HG03066 (cell line): ENCODE measurements at regions not wholly inside any gene's neighbourhood (a gene's known extent, or its start where the extent isn't known, plus 50 kb on each side); places are given as distances from the start of the nearest gene placed in this dataset.
"Not testable (repeated sequence)": the region's sequence is repeated elsewhere in the genome, so short reads cannot be mapped to it uniquely, and the experiment has no call there.

Source experiments
- ATAC-seq: cut with Tn5 transposase; IDR thresholded peaks from one replicate; pipeline ENCODE4 v1.9.1; 2021; ENCODE audit warnings: low read depth; ENCODE audit not compliant: unreplicated experiment

GRCh38 chr13:83731113-83731512 lies 151.2 kb downstream of the SLITRK1 start:
- no peak for ATAC-seq

GRCh38 chr13:83730674-83731073 lies 151.6 kb downstream of the SLITRK1 start:
- no peak for ATAC-seq

- ATAC-seq, result no peak
Observed at GRCh38 chr13:83722443-83722842, 159.8 kb downstream of the SLITRK1 start.

- ATAC-seq, result no peak
Observed at GRCh38 chr13:83716121-83716520, 166.2 kb downstream of the SLITRK1 start.

GRCh38 chr13:83714236-83714635 lies 168.0 kb downstream of the SLITRK1 start:
- no peak for ATAC-seq

GRCh38 chr13:83710133-83710515 lies 172.2 kb downstream of the SLITRK1 start:
- no peak for ATAC-seq

GRCh38 chr13:83709426-83710132 lies 172.7 kb downstream of the SLITRK1 start:
- no peak for ATAC-seq

GRCh38 chr13:83702021-83702420 lies 180.3 kb downstream of the SLITRK1 start:
- no peak for ATAC-seq

- ATAC-seq, result no peak
Observed at GRCh38 chr13:83692800-83693199, 189.5 kb downstream of the SLITRK1 start.

- ATAC-seq, result no peak
Observed at GRCh38 chr13:83691966-83692365, 190.3 kb downstream of the SLITRK1 start.

- ATAC-seq, result no peak
Observed at GRCh38 chr13:83681547-83681946, 200.7 kb downstream of the SLITRK1 start.

GRCh38 chr13:83677985-83678384 lies 204.3 kb downstream of the SLITRK1 start:
- no peak for ATAC-seq

GRCh38 chr13:83672612-83673011 lies 209.7 kb downstream of the SLITRK1 start:
- ATAC-seq, result no peak

- ATAC-seq, result no peak
Observed at GRCh38 chr13:83667606-83668005, 214.7 kb downstream of the SLITRK1 start.

- no peak for ATAC-seq
Observed at GRCh38 chr13:83666141-83666540, 216.1 kb downstream of the SLITRK1 start.

GRCh38 chr13:83657281-83657680 lies 225.0 kb downstream of the SLITRK1 start:
- no peak for ATAC-seq

- ATAC-seq, result not testable (repeated sequence)
Observed at GRCh38 chr13:83642617-83643016, 239.7 kb downstream of the SLITRK1 start.

GRCh38 chr13:83634601-83635000 lies 247.7 kb downstream of the SLITRK1 start:
- ATAC-seq, result no peak

GRCh38 chr13:83633746-83634145 lies 248.5 kb downstream of the SLITRK1 start:
- no peak for ATAC-seq

GRCh38 chr13:83622422-83622784 lies 259.9 kb downstream of the SLITRK1 start:
- ATAC-seq, result no peak

GRCh38 chr13:83621765-83622421 lies 260.4 kb downstream of the SLITRK1 start:
- ATAC-seq, result no peak

GRCh38 chr13:83620530-83621220 lies 261.6 kb downstream of the SLITRK1 start:
- no peak for ATAC-seq
